SK-N-SH treated with all-trans-retinoic acid at 6 μM for 48 hours (cell line): ENCODE measurements at regions not wholly inside any gene's neighbourhood (a gene's known extent, or its start where the extent isn't known, plus 50 kb on each side); places are given as distances from the start of the nearest gene placed in this dataset.

ENCODE experiments used
- ATAC-seq: fragments of 200-7000 bp; cut with Tn5 transposase; 3 replicates; pipeline ENCODE4 v1.9.1; 2020; ENCODE audit warnings: mild to moderate bottlenecking, moderate library complexity
- ARNTL ChIP-seq: fragments of 450-650 bp; formaldehyde crosslinking; IDR thresholded peaks from 2 replicates; pipeline ENCODE4 v1.5.0; 2020; ENCODE audit warnings: low read depth, mild to moderate bottlenecking, moderate library complexity, borderline replicate concordance
- BACH2 ChIP-seq: fragments of 250-450 bp; sonication (Bioruptor Pico); IDR thresholded peaks from 2 replicates; pipeline ENCODE4 v1.9.0; 2021; ENCODE audit warnings: mild to moderate bottlenecking, borderline replicate concordance
- CREB5 ChIP-seq: fragments of 250-450 bp; sonication (Bioruptor Pico); IDR thresholded peaks from 2 replicates; pipeline ENCODE4 v1.5.1; 2020; ENCODE audit warnings: low read depth, mild to moderate bottlenecking, moderate library complexity
- CSDC2 ChIP-seq: fragments of 250-450 bp; sonication (Bioruptor Pico); IDR thresholded peaks from 2 replicates; pipeline ENCODE4 v1.5.0; 2020; ENCODE audit warnings: mild to moderate bottlenecking, moderate library complexity
- ESRRG ChIP-seq: fragments of 250-450 bp; sonication (Bioruptor Pico); IDR thresholded peaks from 2 replicates; pipeline ENCODE4 v1.6.1; 2021; ENCODE audit warnings: mild to moderate bottlenecking
- GLIS3 ChIP-seq: fragments of 250-450 bp; sonication (Bioruptor Pico); IDR thresholded peaks from 2 replicates; pipeline ENCODE4 v1.5.0; 2020; ENCODE audit warnings: mild to moderate bottlenecking, moderate library complexity
- ISL1 ChIP-seq: fragments of 250-450 bp; sonication (Bioruptor Pico); IDR thresholded peaks from 2 replicates; pipeline ENCODE4 v2.1.2; 2022; ENCODE audit warnings: mild to moderate bottlenecking, moderate library complexity
- OSR1 ChIP-seq: fragments of 250-450 bp; sonication (Bioruptor Pico); IDR thresholded peaks from 2 replicates; pipeline ENCODE4 v1.8.0; 2022; ENCODE audit warnings: moderate library complexity, mild to moderate bottlenecking, inconsistent platforms
- PATZ1 ChIP-seq: fragments of 250-450 bp; sonication (Bioruptor Pico); IDR thresholded peaks from 2 replicates; pipeline ENCODE4 v1.8.0; 2020; ENCODE audit warnings: mild to moderate bottlenecking, moderate library complexity, borderline replicate concordance
- POU6F1 ChIP-seq: fragments of 250-450 bp; sonication (Bioruptor Pico); IDR thresholded peaks from 2 replicates; pipeline ENCODE4 v1.8.0; 2021; ENCODE audit warnings: low read depth, mild to moderate bottlenecking, moderate library complexity, borderline replicate concordance
- PPARA ChIP-seq: fragments of 250-450 bp; sonication (Bioruptor Pico); IDR thresholded peaks from 2 replicates; pipeline ENCODE4 v1.5.0; 2020; ENCODE audit warnings: mild to moderate bottlenecking, borderline replicate concordance
- RARB ChIP-seq: fragments of 250-450 bp; sonication (Bioruptor Pico); IDR thresholded peaks from 2 replicates; pipeline ENCODE4 v1.8.0; 2021; ENCODE audit warnings: mild to moderate bottlenecking, moderate library complexity
- SNAI2 ChIP-seq: fragments of 250-450 bp; sonication (Bioruptor Pico); IDR thresholded peaks from 2 replicates; pipeline ENCODE4 v1.5.0; 2020; ENCODE audit warnings: mild to moderate bottlenecking, moderate library complexity
- TCF4 ChIP-seq: fragments of 250-450 bp; sonication (Bioruptor Pico); IDR thresholded peaks from 2 replicates; pipeline ENCODE4 v1.8.0; 2021; ENCODE audit warnings: mild to moderate bottlenecking, moderate library complexity, borderline replicate concordance
- TSHZ2 ChIP-seq: fragments of 250-450 bp; sonication (Bioruptor Pico); IDR thresholded peaks from 2 replicates; pipeline ENCODE4 v1.5.0; 2020; ENCODE audit warnings: mild to moderate bottlenecking, moderate library complexity
- ZC3H10 ChIP-seq: fragments of 250-450 bp; sonication (Bioruptor Pico); IDR thresholded peaks from 2 replicates; pipeline ENCODE4 v1.5.1; 2021; ENCODE audit warnings: mild to moderate bottlenecking, moderate library complexity
- ZFP3 ChIP-seq: fragments of 250-450 bp; sonication (Bioruptor Pico); IDR thresholded peaks from 2 replicates; pipeline ENCODE4 v1.5.0; 2020; ENCODE audit warnings: mild to moderate bottlenecking, moderate library complexity
- ZFP30 ChIP-seq: fragments of 450-650 bp; formaldehyde crosslinking; IDR thresholded peaks from 2 replicates; pipeline ENCODE4 v1.5.0; 2022; ENCODE audit warnings: mild to moderate bottlenecking, moderate library complexity
- ZNF565 ChIP-seq: fragments of 450-650 bp; formaldehyde crosslinking; conservative IDR thresholded peaks from 2 replicates; pipeline ENCODE4 v1.5.0; 2020; ENCODE audit warnings: low read depth, mild to moderate bottlenecking, moderate library complexity
- ZNF70 ChIP-seq: fragments of 450-650 bp; formaldehyde crosslinking; IDR thresholded peaks from 2 replicates; pipeline ENCODE4 v1.5.0; 2020; ENCODE audit warnings: mild to moderate bottlenecking, moderate library complexity
- ZNF8 ChIP-seq: fragments of 450-650 bp; formaldehyde crosslinking; IDR thresholded peaks from 2 replicates; pipeline ENCODE4 v1.5.0; 2020; ENCODE audit warnings: mild to moderate bottlenecking, moderate library complexity

GRCh38 chr9:580652-581342 is 260.7 kb upstream of the DMRT1 start:
- no peak for TF ChIP-seq ARNTL (CRISPR knock-in tag)
- TF ChIP-seq CSDC2 (CRISPR knock-in tag): no peak
- no peak for TF ChIP-seq POU6F1 (CRISPR knock-in tag)
- TF ChIP-seq GLIS3 (CRISPR knock-in tag): no peak

GRCh38 chr9:581673-582497 is 259.6 kb upstream of the DMRT1 start:
- peak; percentile 60; the same call in 1 of the 3 replicates for ATAC-seq
- TF ChIP-seq PATZ1 (CRISPR knock-in tag): no peak
- no peak for TF ChIP-seq ARNTL (CRISPR knock-in tag)
- TF ChIP-seq ZFP3: no peak
- no peak for TF ChIP-seq ISL1
- no peak for TF ChIP-seq TSHZ2 (CRISPR knock-in tag)
- no peak for TF ChIP-seq PPARA (CRISPR knock-in tag)
- TF ChIP-seq GLIS3 (CRISPR knock-in tag): no peak
- no peak for TF ChIP-seq POU6F1 (CRISPR knock-in tag)
- no peak for TF ChIP-seq CSDC2 (CRISPR knock-in tag)
- TF ChIP-seq ZC3H10: no peak
- TF ChIP-seq ESRRG: no peak
- TF ChIP-seq BACH2 (CRISPR knock-in tag): no peak
- TF ChIP-seq ZFP30 (CRISPR knock-in tag): no peak
- TF ChIP-seq OSR1 (CRISPR knock-in tag): no peak
- TF ChIP-seq CREB5 (CRISPR knock-in tag): no peak
- no peak for TF ChIP-seq RARB (CRISPR knock-in tag)
- no peak for TF ChIP-seq ZNF565 (CRISPR knock-in tag)
- no peak for TF ChIP-seq SNAI2 (CRISPR knock-in tag)

More at GRCh38 chr9:580652-581342, 260.7 kb upstream of the DMRT1 start:
- no peak for ATAC-seq

- TF ChIP-seq RARB (CRISPR knock-in tag): no peak
- TF ChIP-seq ZC3H10: no peak
- no peak for TF ChIP-seq ZNF70 (CRISPR knock-in tag)
- TF ChIP-seq PPARA (CRISPR knock-in tag): no peak
- no peak for TF ChIP-seq SNAI2 (CRISPR knock-in tag)
- TF ChIP-seq TSHZ2 (CRISPR knock-in tag): no peak
- TF ChIP-seq ZFP30 (CRISPR knock-in tag): no peak
- TF ChIP-seq ZNF8 (CRISPR knock-in tag): no peak
- TF ChIP-seq ESRRG: no peak
- TF ChIP-seq TCF4 (CRISPR knock-in tag): no peak
- TF ChIP-seq CSDC2 (CRISPR knock-in tag): no peak
- no peak for TF ChIP-seq CREB5 (CRISPR knock-in tag)
- TF ChIP-seq OSR1 (CRISPR knock-in tag): no peak
- TF ChIP-seq ARNTL (CRISPR knock-in tag): no peak
- TF ChIP-seq BACH2 (CRISPR knock-in tag): no peak
- ATAC-seq: no peak
These were observed 258.7 kb upstream of the DMRT1 start for GRCh38 chr9:582775-583174.
